SK-N-SH (cell line): ENCODE measurements at regions not wholly inside any gene's neighbourhood (a gene's known extent, or its start where the extent isn't known, plus 50 kb on each side); places are given as distances from the start of the nearest gene placed in this dataset.

Source experiments
- CTCF ChIA-PET: fragments of 300-600, 350-600 bp; formaldehyde crosslinking; extraction: SDS; loops from one replicate; lab custom pipeline; 2021; lab: Yijun Ruan, JAX
- POLR2A ChIA-PET: fragments of 350-600 bp; sonication (Branson Sonifier 250); formaldehyde crosslinking; extraction: SDS; loops from one replicate; lab custom pipeline; 2020; ENCODE audit warnings: antibody characterized with exemption, inconsistent platforms; lab: Yijun Ruan, JAX
- DNase-seq: peaks from one replicate; pipeline ENCODE4 v3.0.0; 2012
- H2AFZ ChIP-seq: fragments of 200-600 bp; sonication (generic); 2 replicates; pipeline ENCODE4 v1.8.1; 2016; ENCODE audit warnings: antibody characterized with exemption, mild to moderate bottlenecking, low read depth
- H3F3A ChIP-seq: fragments of 200-600 bp; sonication (generic); replicated peaks from 2 replicates; pipeline ENCODE3; 2016; ENCODE audit warnings: antibody characterized with exemption, mild to moderate bottlenecking; ENCODE audit not compliant: insufficient read depth
- H3K27ac ChIP-seq, 2 experiments: fragments of 200-500 bp in 1 of 2; fragments of 200-600 bp in 1 of 2; sonication (Bioruptor generic) in 1 of 2; sonication (generic), shearing (Covaris generic) in 1 of 2; 2 replicates each; pipeline versions ENCODE4 v1.5.1 to v1.6.1; 2014 to 2016; ENCODE audit warnings: low read depth in 2 of 2, inconsistent platforms in 1 of 2, low read length in 1 of 2, mild to moderate bottlenecking in 1 of 2, mixed read lengths in 1 of 2
- H3K27me3 ChIP-seq: fragments of 200-600 bp; sonication (generic), shearing (Covaris generic); 2 replicates; pipeline ENCODE4 v1.6.1; 2016; ENCODE audit warnings: mixed run types; ENCODE audit not compliant: insufficient read depth
- H3K36me3 ChIP-seq, 2 experiments: fragments of 200-500 bp in 1 of 2; fragments of 200-600 bp in 1 of 2; sonication (Bioruptor generic) in 1 of 2; sonication (generic) in 1 of 2; replicated peaks in 1 of 2; 2 replicates each; pipeline versions ENCODE3 to v1.5.1; 2014 to 2016; ENCODE audit warnings: low read length in 1 of 2, mild to moderate bottlenecking in 1 of 2; ENCODE audit not compliant: insufficient read depth in 2 of 2, control insufficient read depth in 1 of 2
- H3K4me1 ChIP-seq, 2 experiments: fragments of 200-500 bp in 1 of 2; fragments of 200-600 bp in 1 of 2; sonication (Bioruptor generic) in 1 of 2; sonication (generic), shearing (Covaris generic) in 1 of 2; 2 replicates each; pipeline versions ENCODE4 v1.5.1 to v1.6.1; 2014 to 2016; ENCODE audit warnings: low read depth in 1 of 2, low read length in 1 of 2, mixed run types in 1 of 2; ENCODE audit not compliant: insufficient read depth in 2 of 2, control insufficient read depth in 1 of 2
- H3K4me2 ChIP-seq: fragments of 200-600 bp; sonication (generic), shearing (Covaris generic); 2 replicates; pipeline ENCODE4 v1.6.1; 2017; ENCODE audit warnings: mixed run types
- H3K4me3 ChIP-seq, 2 experiments: fragments of 200-500 bp in 1 of 2; fragments of 200-600 bp in 1 of 2; sonication (Bioruptor generic) in 1 of 2; sonication (generic), shearing (Covaris generic) in 1 of 2; 2 replicates each; pipeline versions ENCODE4 v1.5.1 to v1.8.1; 2014 to 2016; ENCODE audit warnings: low read depth in 2 of 2, inconsistent platforms in 1 of 2, low read length in 1 of 2, mild to moderate bottlenecking in 1 of 2, mixed read lengths in 1 of 2, moderate library complexity in 1 of 2
- H3K79me2 ChIP-seq: fragments of 200-600 bp; sonication (generic); 2 replicates; pipeline ENCODE4 v1.8.1; 2017; ENCODE audit warnings: mild to moderate bottlenecking; ENCODE audit not compliant: insufficient read depth
- H3K9ac ChIP-seq: fragments of 200-600 bp; sonication (generic); 2 replicates; pipeline ENCODE4 v1.6.1; 2017; ENCODE audit warnings: mixed run types
- H3K9me2 ChIP-seq: fragments of 200-600 bp; sonication (generic); 2 replicates; pipeline ENCODE4 v1.6.1; 2017; ENCODE audit warnings: mixed run types
- H3K9me3 ChIP-seq: fragments of 200-600 bp; sonication (generic); 2 replicates; pipeline ENCODE4 v1.6.1; 2017; ENCODE audit warnings: mixed run types, mild to moderate bottlenecking, moderate library complexity
- H4K20me1 ChIP-seq: fragments of 200-600 bp; sonication (generic); 2 replicates; pipeline ENCODE4 v1.6.1; 2017; ENCODE audit warnings: mild to moderate bottlenecking, mixed run types; ENCODE audit not compliant: insufficient read depth
- CTCF ChIP-seq: fragments of 200-600 bp; sonication (generic); IDR thresholded peaks from 2 replicates; pipeline ENCODE4 v1.6.1; 2017; ENCODE audit warnings: antibody characterized with exemption, mild to moderate bottlenecking, moderate library complexity
- EP300 ChIP-seq, 2 experiments: IDR thresholded peaks; 2 replicates each; pipeline versions ENCODE4 v1.4.0 to v1.6.1; 2012; ENCODE audit warnings: borderline replicate concordance in 1 of 2, low read depth in 1 of 2, low read length in 1 of 2
- EZH2phosphoT487 ChIP-seq: fragments of 200-600 bp; sonication (generic); IDR thresholded peaks from 2 replicates; pipeline ENCODE4 v1.6.1; 2017; ENCODE audit warnings: low read depth, mixed run types, mild to moderate bottlenecking, antibody characterized with exemption, moderate library complexity, borderline replicate concordance
- FOXM1 ChIP-seq: IDR thresholded peaks from 2 replicates; pipeline ENCODE4 v1.4.0; 2012; ENCODE audit warnings: low read depth, mild to moderate bottlenecking
- GATA2 ChIP-seq: sonication (generic); formaldehyde crosslinking; IDR thresholded peaks from 2 replicates; pipeline ENCODE4 v1.5.0; 2020; ENCODE audit warnings: mild to moderate bottlenecking, missing genetic modification reagents
- IRF3 ChIP-seq: fragments of 150-350 bp; IDR thresholded peaks from 2 replicates; pipeline ENCODE4 v1.6.1; 2016; ENCODE audit warnings: mild to moderate bottlenecking, low read depth, low read length
- JUND ChIP-seq: IDR thresholded peaks from 2 replicates; pipeline ENCODE4 v1.4.0; 2012
- MXI1 ChIP-seq: IDR thresholded peaks from 2 replicates; pipeline ENCODE4 v1.6.1; 2012; ENCODE audit warnings: mild to moderate bottlenecking, low read depth, low read length, improper control_type of control experiment
- NFIC ChIP-seq: IDR thresholded peaks from 2 replicates; pipeline ENCODE4 v1.4.0; 2012; ENCODE audit warnings: borderline replicate concordance
- NRF1 ChIP-seq: IDR thresholded peaks from 2 replicates; pipeline ENCODE4 v1.6.1; 2012; ENCODE audit warnings: low read depth, mild to moderate bottlenecking, low read length
- PBX3 ChIP-seq: IDR thresholded peaks from 2 replicates; pipeline ENCODE4; 2012
- POLR2AphosphoS5 ChIP-seq: IDR thresholded peaks from 2 replicates; pipeline ENCODE4 v1.6.1; 2012; ENCODE audit warnings: low read depth, low read length
- RAD21 ChIP-seq: IDR thresholded peaks from 2 replicates; pipeline ENCODE4 v1.6.1; 2012; ENCODE audit warnings: mild to moderate bottlenecking, low read length
- SIN3A ChIP-seq: IDR thresholded peaks from 2 replicates; pipeline ENCODE4 v1.6.1; 2012; ENCODE audit warnings: low read depth, mild to moderate bottlenecking, low read length, moderate library complexity, borderline replicate concordance
- SMC3 ChIP-seq: IDR thresholded peaks from 2 replicates; pipeline ENCODE4 v1.6.1; 2012; ENCODE audit warnings: low read depth, low read length, improper control_type of control experiment
- TCF12 ChIP-seq: IDR thresholded peaks from 2 replicates; pipeline ENCODE4 v1.4.0; 2012
- TEAD4 ChIP-seq: IDR thresholded peaks from 2 replicates; pipeline ENCODE4 v1.4.0; 2012; ENCODE audit warnings: mild to moderate bottlenecking, borderline replicate concordance; ENCODE audit not compliant: insufficient read depth
- WGBS: methylation state at CpG from one replicate; pipeline ENCODE4 v1.1.6; 2017; ENCODE audit warnings: low lambda C conversion rate; 5-methylcytosine and 5-hydroxymethylcytosine counted together
- TF ChIP-seq, protein P1 (sequence below): IDR thresholded peaks from 2 replicates; pipeline ENCODE4 v1.4.0; 2012; ENCODE audit warnings: low read depth
- TF ChIP-seq, protein P2 (sequence below): IDR thresholded peaks from 2 replicates; pipeline ENCODE4 v1.4.0; 2012; ENCODE audit warnings: low read depth, borderline replicate concordance

DNA sequence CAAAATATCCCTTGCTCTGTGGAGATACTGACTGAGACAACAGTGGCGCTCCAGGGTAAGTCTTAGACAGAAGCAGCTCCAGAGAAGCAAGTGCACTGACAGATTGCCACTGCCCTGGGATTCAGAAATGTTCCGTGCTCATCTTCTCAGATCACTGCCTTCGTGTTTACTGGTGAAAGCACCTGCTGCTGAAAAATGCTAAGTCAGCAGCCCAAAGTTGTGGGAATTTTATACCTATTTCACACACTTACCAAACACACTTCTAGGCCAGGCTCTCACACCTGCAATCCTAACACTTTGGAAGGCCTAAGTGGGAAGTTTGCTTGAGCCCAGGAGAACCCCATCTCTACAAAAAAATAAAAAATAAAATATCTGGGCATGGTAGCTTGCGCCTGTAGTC is 63.2 kb upstream of the DLX6 start:
- Histone ChIP-seq H3F3A (no peaks in the 10 kb centered on the region), H3K4me2 (no peak overlapping the region)
- POLR2A ChIA-PET = no interaction called here

DNA sequence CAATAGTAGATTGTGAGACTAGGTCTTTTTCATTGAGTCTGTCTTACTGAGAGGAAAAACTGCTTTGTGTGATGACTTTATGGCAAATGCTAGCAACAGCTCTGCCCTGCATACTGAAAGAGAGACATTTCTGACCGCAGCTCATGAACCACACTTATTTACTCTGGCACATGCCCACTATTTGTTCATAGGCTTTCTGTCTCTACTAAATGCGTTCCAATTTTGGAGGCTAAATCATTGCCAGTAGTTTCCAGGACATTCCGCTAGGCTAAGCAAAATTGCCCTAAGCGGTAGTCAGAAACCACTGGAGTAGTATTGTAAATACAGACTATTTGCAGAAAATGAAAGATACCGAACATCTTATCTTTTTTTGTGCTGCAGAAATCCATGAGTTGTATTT is 55.6 kb upstream of the DLX6 start:
- DNase-seq = no peak
- Histone ChIP-seq H3K4me3 (no peak overlapping the region), H3K4me2 (0 out of 2 replicates have a peak overlapping the region, but pooled peaks have one; percentile 22), H3K27me3 (no peaks in the 10 kb centered on the region), H3K27ac (peak overlapping the region in 1 of 2 experiments; percentile 18; a peak in 1 of 4 replicates), H3K4me1 (peaks cover 0 to 3% of the 10 kb centered on the region in 2 experiments; a peak in 2 of 4 replicates), H3K36me3 (no peaks in the 10 kb centered on the region), H2AFZ (no peak overlapping the region), H3K9me3 (no peaks in the 10 kb centered on the region), H4K20me1 (no peaks in the 10 kb centered on the region), H3K79me2 (no peaks in the 10 kb centered on the region), H3F3A (no peaks in the 10 kb centered on the region), H3K9me2 (no peaks in the 10 kb centered on the region), H3K9ac (no peak overlapping the region)
- 58% methylated on average over 5 of the region's 5 CpGs for WGBS
- POLR2A ChIA-PET = no interaction called here
- CTCF ChIA-PET = interaction anchor here (1.3 kb wide), 1 partner anchor 14 kb away, joined by 3 read pairs; no protein-coding TSS in a partner anchor
- TF ChIP-seq IRF3 (no peak), CTCF (no peak), POLR2AphosphoS5 (no peak), GATA2 (no peak)

More for the DNA sequence above, 63.2 kb upstream of the DLX6 start:
- DNase-seq = no peak
- H3K9me3 ChIP-seq = no peaks in the 10 kb centered on the region
- no peak overlapping the region for H3K4me3 ChIP-seq
- H3K27ac ChIP-seq = no peak overlapping the region
- H3K79me2 ChIP-seq = no peaks in the 10 kb centered on the region
- H3K36me3 ChIP-seq = no peaks in the 10 kb centered on the region
- H2AFZ ChIP-seq = no peak overlapping the region
- H4K20me1 ChIP-seq = no peaks in the 10 kb centered on the region
- TF ChIP-seq RAD21 (no peak), TCF12 (no peak), SIN3A (no peak), EP300 (IDR thresholded peaks at IDR 0.05; ENCODE audit: borderline replicate concordance in 1 of 2, low read depth in 1 of 2, low read length in 1 of 2) (no peak), FOXM1 (no peak), POLR2AphosphoS5 (no peak), EZH2phosphoT487 (no peak), NRF1 (no peak), IRF3 (no peak), NFIC (no peak), MXI1 (no peak), TEAD4 (no peak), PBX3 (no peak), SMC3 (no peak), JUND (no peak)
- TF ChIP-seq, protein P1, sequence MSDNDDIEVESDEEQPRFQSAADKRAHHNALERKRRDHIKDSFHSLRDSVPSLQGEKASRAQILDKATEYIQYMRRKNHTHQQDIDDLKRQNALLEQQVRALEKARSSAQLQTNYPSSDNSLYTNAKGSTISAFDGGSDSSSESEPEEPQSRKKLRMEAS = no peak
- TF ChIP-seq, protein P2, sequence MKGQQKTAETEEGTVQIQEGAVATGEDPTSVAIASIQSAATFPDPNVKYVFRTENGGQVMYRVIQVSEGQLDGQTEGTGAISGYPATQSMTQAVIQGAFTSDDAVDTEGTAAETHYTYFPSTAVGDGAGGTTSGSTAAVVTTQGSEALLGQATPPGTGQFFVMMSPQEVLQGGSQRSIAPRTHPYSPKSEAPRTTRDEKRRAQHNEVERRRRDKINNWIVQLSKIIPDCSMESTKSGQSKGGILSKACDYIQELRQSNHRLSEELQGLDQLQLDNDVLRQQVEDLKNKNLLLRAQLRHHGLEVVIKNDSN = no peak
- H3K9me2 ChIP-seq = no peaks in the 10 kb centered on the region; the same call in 1 of the 2 replicates
- no peaks in the 10 kb centered on the region for H3K4me1 ChIP-seq
- 40% methylated on average over 4 of the region's 4 CpGs for WGBS
- no peaks in the 10 kb centered on the region for H3K27me3 ChIP-seq
- no peak overlapping the region for H3K9ac ChIP-seq
- CTCF ChIA-PET = interaction anchor here (1.4 to 1.7 kb wide), 2 partner anchors 11 to 85 kb away, joined by 3 to 4 read pairs; no protein-coding TSS in a partner anchor
